Nephron progenitor cell (in vitro differentiated cells): ENCODE measurements at regions not wholly inside any gene's neighbourhood (a gene's known extent, or its start where the extent isn't known, plus 50 kb on each side); places are given as distances from the start of the nearest gene placed in this dataset.

ENCODE experiments used
- DNase-seq: peaks from one replicate; pipeline ENCODE4 v3.0.0; 2021
- H3K27ac Mint-ChIP-seq: 2 replicates; pipeline ENCODE4 v1.8.0; 2021; ENCODE audit warnings: mild to moderate bottlenecking, moderate library complexity, mixed read lengths
- H3K27me3 Mint-ChIP-seq: 2 replicates; pipeline ENCODE4 v1.8.0; 2021; ENCODE audit warnings: mild to moderate bottlenecking, low read depth, mixed read lengths; ENCODE audit not compliant: poor library complexity
- H3K36me3 Mint-ChIP-seq: 2 replicates; pipeline ENCODE4 v1.8.0; 2021; ENCODE audit warnings: low read depth, mixed read lengths
- H3K4me1 Mint-ChIP-seq: 2 replicates; pipeline ENCODE4 v1.8.0; 2021; ENCODE audit warnings: mixed read lengths
- H3K4me3 Mint-ChIP-seq: 2 replicates; pipeline ENCODE4 v1.8.0; 2021; ENCODE audit warnings: mild to moderate bottlenecking, moderate library complexity, mixed read lengths
- H3K9me3 Mint-ChIP-seq: 2 replicates; pipeline ENCODE4 v1.8.0; 2021; ENCODE audit warnings: mild to moderate bottlenecking, moderate library complexity, mixed read lengths
- CTCF ChIP-seq: fragments of 200-600 bp; sonication (generic); IDR thresholded peaks from 2 replicates; pipeline ENCODE4 v1.5.0; 2021; ENCODE audit warnings: antibody characterized with exemption

GRCh38 chr18:67359873-67360838 is 156.4 kb downstream of the DSEL start:
- H3K4me3 Mint-ChIP-seq, result no peak overlapping the region
- no peaks in the 10 kb centered on the region for H3K36me3 Mint-ChIP-seq
- H3K27me3 Mint-ChIP-seq, result no peaks in the 10 kb centered on the region
- no peak overlapping the region for H3K27ac Mint-ChIP-seq
- TF ChIP-seq CTCF, result no peak
- no peaks in the 10 kb centered on the region for H3K9me3 Mint-ChIP-seq
- peaks cover 6% of the 10 kb centered on the region for H3K4me1 Mint-ChIP-seq
- no peak for DNase-seq

- no peak for DNase-seq
- no peaks in the 10 kb centered on the region for H3K9me3 Mint-ChIP-seq
- H3K36me3 Mint-ChIP-seq, result no peaks in the 10 kb centered on the region
- H3K27me3 Mint-ChIP-seq, result no peaks in the 10 kb centered on the region
- peaks cover 6% of the 10 kb centered on the region for H3K4me1 Mint-ChIP-seq
- no peak overlapping the region for H3K4me3 Mint-ChIP-seq
- no peak overlapping the region for H3K27ac Mint-ChIP-seq
- TF ChIP-seq CTCF, result no peak
Measured at GRCh38 chr18:67358947-67359346, 157.6 kb downstream of the DSEL start.

GRCh38 chr18:67354692-67355091 is 161.8 kb downstream of the DSEL start:
- Mint-ChIP-seq H3K36me3 (no peaks in the 10 kb centered on the region), H3K27me3 (no peaks in the 10 kb centered on the region), H3K4me1 (no peaks in the 10 kb centered on the region), H3K27ac (no peak overlapping the region), H3K9me3 (no peaks in the 10 kb centered on the region), H3K4me3 (no peak overlapping the region)
- DNase-seq, result no peak
- TF ChIP-seq CTCF, result no peak

- Mint-ChIP-seq H3K4me1 (no peaks in the 10 kb centered on the region), H3K4me3 (no peak overlapping the region), H3K36me3 (no peaks in the 10 kb centered on the region), H3K9me3 (no peaks in the 10 kb centered on the region), H3K27ac (no peak overlapping the region), H3K27me3 (no peaks in the 10 kb centered on the region)
- TF ChIP-seq CTCF, result no peak
- DNase-seq, result no peak
Measured at GRCh38 chr18:67354091-67354490, 162.4 kb downstream of the DSEL start.

GRCh38 chr18:67347438-67347837 is 169.1 kb downstream of the DSEL start:
- no peak overlapping the region for H3K4me3 Mint-ChIP-seq
- TF ChIP-seq CTCF, result no peak
- H3K4me1 Mint-ChIP-seq, result no peaks in the 10 kb centered on the region
- no peaks in the 10 kb centered on the region for H3K9me3 Mint-ChIP-seq
- no peak for DNase-seq
- no peak overlapping the region for H3K27ac Mint-ChIP-seq
- H3K27me3 Mint-ChIP-seq, result no peaks in the 10 kb centered on the region
- no peaks in the 10 kb centered on the region for H3K36me3 Mint-ChIP-seq

- Mint-ChIP-seq H3K27ac (no peak overlapping the region), H3K9me3 (no peaks in the 10 kb centered on the region), H3K4me1 (no peaks in the 10 kb centered on the region), H3K4me3 (no peak overlapping the region), H3K36me3 (no peaks in the 10 kb centered on the region), H3K27me3 (no peaks in the 10 kb centered on the region)
- DNase-seq, result no peak
- TF ChIP-seq CTCF, result no peak
Measured at GRCh38 chr18:67342159-67342558, 174.4 kb downstream of the DSEL start.
